ENCODE measurements at regions not wholly inside any gene's neighbourhood (a gene's known extent, or its start where the extent isn't known, plus 50 kb on each side); places are given as distances from the start of the nearest gene placed in this dataset.

GRCh38 chr2:19600982-19601381 is 242.6 kb upstream of the OSR1 start (continued):
- no peak for TF ChIP-seq EZH2 (IDR thresholded peaks at IDR 0.05; ENCODE audit: borderline replicate concordance, control insufficient read depth, low read depth, low read length)
- TF ChIP-seq DPF2 (IDR thresholded peaks at IDR 0.05): no peak
- no peak for TF ChIP-seq CREB1 (IDR thresholded peaks at IDR 0.05; ENCODE audit: low read depth)
- no peak for TF ChIP-seq HDAC6 (IDR thresholded peaks at IDR 0.05; ENCODE audit: unreplicated experiment)

- no peak overlapping the region for H3K4me3 ChIP-seq
- H3K79me2 ChIP-seq (ENCODE audit: control insufficient read depth, insufficient read depth, low read length): no peaks in the 10 kb centered on the region
- H3K9ac ChIP-seq (ENCODE audit: control insufficient read depth, insufficient read depth, low read length): no peak overlapping the region
- H3K36me3 ChIP-seq (ENCODE audit: control insufficient read depth in 2 of 2, insufficient read depth in 2 of 2, low read length in 1 of 2): no peaks in the 10 kb centered on the region
- no peak for ATAC-seq
- H2AFZ ChIP-seq (ENCODE audit: control insufficient read depth, low read depth, low read length): no peak overlapping the region
- RAD21 ChIA-PET (ENCODE audit: unreplicated experiment): no interaction called here
- no peak for DNase-seq (ENCODE audit: low read depth, low spot score)
- no peaks in the 10 kb centered on the region for H4K20me1 ChIP-seq (ENCODE audit: control insufficient read depth, insufficient read depth)
- H3K4me1 ChIP-seq (ENCODE audit: control insufficient read depth, insufficient read depth, low read length): no peaks in the 10 kb centered on the region
- no peaks in the 10 kb centered on the region for H3K9me3 ChIP-seq (replicated peaks; ENCODE audit: control insufficient read depth, insufficient read depth, low read length)
- POLR2A ChIA-PET: no interaction called here
- H3K27me3 ChIP-seq (replicated peaks in 1 of 2; ENCODE audit: control insufficient read depth in 2 of 2, insufficient read depth in 2 of 2, low read length in 1 of 2): no peaks in the 10 kb centered on the region
- in situ Hi-C loops (cut with MboI): no loop called here
- BruUV-seq (replicated peaks): no TSS peak
- SMC1A ChIA-PET (ENCODE audit: uncharacterized antibody, unreplicated experiment): no interaction called here
- intact Hi-C loops (cut with micrococcal nuclease; ENCODE audit: unreplicated experiment): no loop called here
- TF ChIP-seq IRF5 (IDR thresholded peaks at IDR 0.05; ENCODE audit: borderline replicate concordance) (no peak), STAT1 (conservative IDR thresholded peaks at IDR 0.05) (no peak), POLR2A (IDR thresholded peaks at IDR 0.05; ENCODE audit: low read depth, low read length) (no peak), RBBP5 (conservative IDR thresholded peaks at IDR 0.05) (no peak), GABPA (IDR thresholded peaks at IDR 0.05; ENCODE audit: low read depth) (no peak), FOXM1 (IDR thresholded peaks at IDR 0.05; ENCODE audit: low read depth, low read length) (no peak), SKIL (IDR thresholded peaks at IDR 0.05; ENCODE audit: low read depth, poor library complexity, severe bottlenecking) (no peak), IRF3 (IDR thresholded peaks at IDR 0.05) (no peak)
- no peak overlapping the region for H3K27ac ChIP-seq (ENCODE audit: control insufficient read depth, insufficient read depth)
- no peak for FAIRE-seq
- CTCF ChIA-PET: no interaction called here
- no peak overlapping the region for H3K4me2 ChIP-seq (ENCODE audit: control insufficient read depth, insufficient read depth)
Measured at GRCh38 chr2:19600506-19600905, 242.1 kb upstream of the OSR1 start.

Measured in GM12878 (cell line).